Ectodermal cell (in vitro differentiated cells): ENCODE measurements at regions not wholly inside any gene's neighbourhood (a gene's known extent, or its start where the extent isn't known, plus 50 kb on each side); places are given as distances from the start of the nearest gene placed in this dataset.
"Not testable (repeated sequence)": the region's sequence is repeated elsewhere in the genome, so short reads cannot be mapped to it uniquely, and the experiment has no call there.

Experiments
- H3K27ac ChIP-seq: 2 replicates; pipeline ENCODE4 v1.7.0; 2013; ENCODE audit warnings: mild to moderate bottlenecking, low read depth, low read length; ENCODE audit not compliant: insufficient read depth, poor library complexity, severe bottlenecking
- H3K27me3 ChIP-seq: 2 replicates; pipeline ENCODE4 v1.7.0; 2013; ENCODE audit warnings: mild to moderate bottlenecking, low read length; ENCODE audit not compliant: insufficient read depth, control insufficient read depth, poor library complexity, severe bottlenecking
- H3K36me3 ChIP-seq: one replicate; pipeline ENCODE4 v1.7.0; 2013; ENCODE audit warnings: low read length; ENCODE audit not compliant: control insufficient read depth, insufficient read depth
- H3K4me1 ChIP-seq: one replicate; pipeline ENCODE4 v1.7.0; 2013; ENCODE audit warnings: low read length; ENCODE audit not compliant: control insufficient read depth, insufficient read depth
- H3K4me3 ChIP-seq: 2 replicates; pipeline ENCODE4 v1.7.0; 2013; ENCODE audit warnings: low read depth, low read length, control low read depth; ENCODE audit not compliant: insufficient read depth
- H3K9me3 ChIP-seq: 2 replicates; pipeline ENCODE4 v1.7.0; 2013; ENCODE audit warnings: mild to moderate bottlenecking, low read length, moderate library complexity; ENCODE audit not compliant: control insufficient read depth
- WGBS, 2 experiments: methylation state at CpG; one replicate each; pipeline ENCODE4 v1.1.7; 2013; ENCODE audit warnings: missing lambda C conversion rate in 2 of 2; 5-methylcytosine and 5-hydroxymethylcytosine counted together

GRCh38 chr10:23966504-23967051, 242.4 kb upstream of the KIAA1217 start:
- Histone ChIP-seq H3K27me3 (no peaks in the 10 kb centered on the region), H3K36me3 (no peaks in the 10 kb centered on the region), H3K4me1 (no peaks in the 10 kb centered on the region), H3K27ac (no peak overlapping the region), H3K9me3 (no peaks in the 10 kb centered on the region), H3K4me3 (no peak overlapping the region)
- WGBS, 2 experiments: 84 to 90% methylated on average over 2 to 3 of the region's 3 CpGs

GRCh38 chr10:23968301-23968700, 240.6 kb upstream of the KIAA1217 start:
- H3K36me3 ChIP-seq: no peaks in the 10 kb centered on the region
- WGBS, 2 experiments: 91 to 100% methylated on average over 1 to 4 of the region's 4 CpGs

GRCh38 chr10:23974746-23975272, 234.1 kb upstream of the KIAA1217 start:
- WGBS, 2 experiments: 78 to 91% methylated on average over 2 to 4 of the region's 4 CpGs
- Histone ChIP-seq H3K4me1 (no peaks in the 10 kb centered on the region), H3K27ac (no peak overlapping the region), H3K9me3 (no peaks in the 10 kb centered on the region), H3K4me3 (no peak overlapping the region), H3K27me3 (no peaks in the 10 kb centered on the region), H3K36me3 (no peaks in the 10 kb centered on the region)

More at GRCh38 chr10:23968301-23968700, 240.6 kb upstream of the KIAA1217 start:
- Histone ChIP-seq H3K27ac (no peak overlapping the region), H3K4me3 (no peak overlapping the region), H3K27me3 (no peaks in the 10 kb centered on the region), H3K9me3 (no peaks in the 10 kb centered on the region), H3K4me1 (no peaks in the 10 kb centered on the region)

GRCh38 chr10:23975431-23975830, 233.5 kb upstream of the KIAA1217 start:
- Histone ChIP-seq H3K4me3 (no peak overlapping the region), H3K4me1 (no peaks in the 10 kb centered on the region), H3K9me3 (no peaks in the 10 kb centered on the region), H3K36me3 (no peaks in the 10 kb centered on the region), H3K27me3 (no peaks in the 10 kb centered on the region), H3K27ac (no peak overlapping the region)
- 90% methylated on average over 1 of the region's 1 CpG; no CpG with 5 or more reads in 1 of the 2 experiments for WGBS, 2 experiments

GRCh38 chr10:23976275-23976674, 232.7 kb upstream of the KIAA1217 start:
- H3K4me3 ChIP-seq: no peak overlapping the region
- H3K4me1 ChIP-seq: no peaks in the 10 kb centered on the region
- WGBS, 2 experiments: 78 to 89% methylated on average over 1 of the region's 1 CpG
- H3K27me3 ChIP-seq: no peaks in the 10 kb centered on the region
- no peaks in the 10 kb centered on the region for H3K36me3 ChIP-seq
- no peaks in the 10 kb centered on the region for H3K9me3 ChIP-seq
- H3K27ac ChIP-seq: no peak overlapping the region

GRCh38 chr10:23978317-23978716, 230.6 kb upstream of the KIAA1217 start:
- Histone ChIP-seq H3K27me3 (no peaks in the 10 kb centered on the region), H3K9me3 (no peaks in the 10 kb centered on the region), H3K4me1 (no peaks in the 10 kb centered on the region), H3K36me3 (no peaks in the 10 kb centered on the region), H3K27ac (no peak overlapping the region), H3K4me3 (no peak overlapping the region)
- 89 to 93% methylated on average over 1 of the region's 1 CpG for WGBS, 2 experiments

GRCh38 chr10:23980094-23980493, 228.8 kb upstream of the KIAA1217 start:
- no peak overlapping the region for H3K27ac ChIP-seq
- no peaks in the 10 kb centered on the region for H3K36me3 ChIP-seq
- 87 to 91% methylated on average over 3 of the region's 3 CpGs for WGBS, 2 experiments
- H3K27me3 ChIP-seq: no peaks in the 10 kb centered on the region
- H3K4me3 ChIP-seq: no peak overlapping the region
- H3K4me1 ChIP-seq: no peaks in the 10 kb centered on the region
- no peaks in the 10 kb centered on the region for H3K9me3 ChIP-seq

- no peaks in the 10 kb centered on the region for H3K36me3 ChIP-seq
- no peak overlapping the region for H3K27ac ChIP-seq
- 92 to 93% methylated on average over 3 of the region's 3 CpGs for WGBS, 2 experiments
- no peaks in the 10 kb centered on the region for H3K27me3 ChIP-seq
- H3K9me3 ChIP-seq: no peaks in the 10 kb centered on the region
- H3K4me1 ChIP-seq: no peaks in the 10 kb centered on the region
- no peak overlapping the region for H3K4me3 ChIP-seq
Measured at GRCh38 chr10:23981520-23982309, 227.2 kb upstream of the KIAA1217 start.

- H3K27ac ChIP-seq, H3K36me3 ChIP-seq, H3K4me1 ChIP-seq, H3K27me3 ChIP-seq, H3K9me3 ChIP-seq, H3K4me3 ChIP-seq: not testable (repeated sequence)
- 75% methylated on average over 1 of the region's 1 CpG; no CpG with 5 or more reads in 1 of the 2 experiments for WGBS, 2 experiments
Measured at GRCh38 chr10:23984405-23984804, 224.5 kb upstream of the KIAA1217 start.

GRCh38 chr10:23988006-23988405, 220.9 kb upstream of the KIAA1217 start:
- Histone ChIP-seq H3K9me3 (no peaks in the 10 kb centered on the region), H3K4me1 (no peaks in the 10 kb centered on the region), H3K4me3 (no peak overlapping the region), H3K27ac (no peak overlapping the region), H3K27me3 (no peaks in the 10 kb centered on the region), H3K36me3 (no peaks in the 10 kb centered on the region)
- 95 to 97% methylated on average over 7 of the region's 7 CpGs for WGBS, 2 experiments
